ENCODE measurements at regions not wholly inside any gene's neighbourhood (a gene's known extent, or its start where the extent isn't known, plus 50 kb on each side); places are given as distances from the start of the nearest gene placed in this dataset.

- Histone ChIP-seq H3K9me3 (no peaks in the 10 kb centered on the region), H3K27me3 (no peaks in the 10 kb centered on the region), H3K4me3 (no peak overlapping the region), H3K36me3 (no peaks in the 10 kb centered on the region)
- no peak for DNase-seq
Observed at GRCh38 chr6:165960695-165961094, 207.0 kb downstream of the TBXT start.

- Histone ChIP-seq H3K4me3 (no peak overlapping the region), H3K36me3 (no peaks in the 10 kb centered on the region), H3K27me3 (no peaks in the 10 kb centered on the region), H3K9me3 (no peaks in the 10 kb centered on the region)
- DNase-seq: no peak
Observed at GRCh38 chr6:165959627-165960026, 208.0 kb downstream of the TBXT start.

DNA sequence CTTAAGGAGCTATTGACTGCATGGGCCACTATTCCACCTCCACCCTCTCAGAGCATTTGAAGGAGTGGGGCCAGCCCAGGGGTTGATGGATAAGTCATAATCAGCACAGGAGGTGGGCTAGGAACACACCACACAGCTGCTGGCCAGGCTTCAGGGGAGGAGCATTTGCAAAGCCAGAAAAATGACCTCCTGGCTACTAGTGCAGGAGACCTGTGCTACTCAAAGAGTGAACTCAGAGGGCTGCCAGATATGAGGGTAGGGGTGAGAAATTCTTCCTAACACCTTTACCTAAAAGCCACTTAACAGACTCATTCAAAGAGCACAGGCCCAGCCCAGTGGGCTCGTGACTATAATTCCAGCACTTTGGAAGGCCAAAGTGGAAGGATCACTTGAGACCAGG lies 210.8 kb downstream of the TBXT start:
- H3K27me3 ChIP-seq: no peaks in the 10 kb centered on the region
- no peak overlapping the region for H3K4me3 ChIP-seq
- no peaks in the 10 kb centered on the region for H3K36me3 ChIP-seq
- DNase-seq: no peak
- H3K9me3 ChIP-seq: no peaks in the 10 kb centered on the region

DNA sequence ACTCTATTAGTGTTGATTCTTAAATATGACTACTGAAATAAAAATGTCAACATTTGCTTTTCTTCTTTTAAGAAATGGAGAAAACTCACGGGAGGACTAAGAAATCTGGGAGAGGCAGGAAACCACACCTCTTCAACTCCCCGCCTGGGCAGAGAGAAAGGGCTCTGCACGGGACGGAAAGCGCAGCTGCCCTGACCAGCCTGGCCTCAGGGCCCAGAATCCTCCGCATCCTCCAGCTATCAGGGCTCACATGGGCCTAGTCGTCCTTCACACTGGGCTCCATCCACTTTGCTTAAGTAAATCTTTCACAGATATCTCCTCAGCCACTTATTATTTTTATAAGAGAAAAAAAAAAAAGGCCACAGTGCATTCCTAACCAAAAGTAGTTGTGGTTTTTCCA lies 215.1 kb downstream of the TBXT start:
- H3K36me3 ChIP-seq: no peaks in the 10 kb centered on the region
- H3K4me3 ChIP-seq: no peak overlapping the region
- no peaks in the 10 kb centered on the region for H3K9me3 ChIP-seq
- no peaks in the 10 kb centered on the region for H3K27me3 ChIP-seq
- no peak for DNase-seq

GRCh38 chr6:165950316-165950715 lies 217.3 kb downstream of the TBXT start:
- Histone ChIP-seq H3K27me3 (no peaks in the 10 kb centered on the region), H3K36me3 (no peaks in the 10 kb centered on the region), H3K4me3 (no peak overlapping the region), H3K9me3 (no peaks in the 10 kb centered on the region)
- DNase-seq: no peak

GRCh38 chr6:165949324-165949723 lies 218.3 kb downstream of the TBXT start:
- no peak for DNase-seq
- H3K4me3 ChIP-seq: no peak overlapping the region
- H3K9me3 ChIP-seq: no peaks in the 10 kb centered on the region
- no peaks in the 10 kb centered on the region for H3K36me3 ChIP-seq
- H3K27me3 ChIP-seq: no peaks in the 10 kb centered on the region

GRCh38 chr6:165944002-165944466 lies 223.6 kb downstream of the TBXT start:
- no peak for DNase-seq
- Histone ChIP-seq H3K27me3 (no peaks in the 10 kb centered on the region), H3K4me3 (no peak overlapping the region), H3K36me3 (no peaks in the 10 kb centered on the region), H3K9me3 (no peaks in the 10 kb centered on the region)

- no peaks in the 10 kb centered on the region for H3K27me3 ChIP-seq
- no peak overlapping the region for H3K4me3 ChIP-seq
- DNase-seq: no peak
- no peaks in the 10 kb centered on the region for H3K36me3 ChIP-seq
- H3K9me3 ChIP-seq: no peaks in the 10 kb centered on the region
Observed at GRCh38 chr6:165941786-165942185, 225.9 kb downstream of the TBXT start.

GRCh38 chr6:165941249-165941775 lies 226.3 kb downstream of the TBXT start:
- H3K9me3 ChIP-seq: no peaks in the 10 kb centered on the region
- H3K4me3 ChIP-seq: no peak overlapping the region
- no peaks in the 10 kb centered on the region for H3K36me3 ChIP-seq
- no peak for DNase-seq
- H3K27me3 ChIP-seq: no peaks in the 10 kb centered on the region

DNA sequence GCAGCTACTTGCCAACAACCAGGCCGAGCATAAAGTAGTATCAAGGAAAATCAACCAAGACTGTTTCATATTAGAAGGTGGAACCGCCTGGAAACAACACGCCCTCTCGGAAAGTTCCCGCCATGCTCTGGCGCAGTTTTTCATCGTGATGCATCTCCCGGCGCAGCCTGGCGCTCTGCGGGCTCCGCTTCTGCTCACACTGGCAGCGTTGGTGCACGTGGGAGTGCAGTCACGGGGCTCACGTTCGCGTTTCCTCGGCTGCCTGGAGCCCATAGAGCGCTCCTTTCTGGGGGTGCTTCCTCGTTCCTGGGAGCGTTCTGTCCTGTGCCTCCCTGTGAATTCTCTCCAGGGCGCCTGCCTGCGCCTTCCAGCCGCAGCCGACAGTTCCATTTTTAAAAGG lies 227.3 kb downstream of the TBXT start:
- H3K36me3 ChIP-seq: no peaks in the 10 kb centered on the region
- H3K27me3 ChIP-seq: no peaks in the 10 kb centered on the region
- H3K4me3 ChIP-seq: no peak overlapping the region
- no peaks in the 10 kb centered on the region for H3K9me3 ChIP-seq
- no peak for DNase-seq

GRCh38 chr6:165939601-165940290 lies 227.9 kb downstream of the TBXT start:
- Histone ChIP-seq H3K36me3 (no peaks in the 10 kb centered on the region), H3K27me3 (no peaks in the 10 kb centered on the region), H3K4me3 (no peak overlapping the region), H3K9me3 (no peaks in the 10 kb centered on the region)
- DNase-seq: no peak

- Histone ChIP-seq H3K9me3 (no peaks in the 10 kb centered on the region), H3K4me3 (no peak overlapping the region), H3K27me3 (no peaks in the 10 kb centered on the region), H3K36me3 (no peaks in the 10 kb centered on the region)
- no peak for DNase-seq
Observed at GRCh38 chr6:165939047-165939446, 228.6 kb downstream of the TBXT start.

DNA sequence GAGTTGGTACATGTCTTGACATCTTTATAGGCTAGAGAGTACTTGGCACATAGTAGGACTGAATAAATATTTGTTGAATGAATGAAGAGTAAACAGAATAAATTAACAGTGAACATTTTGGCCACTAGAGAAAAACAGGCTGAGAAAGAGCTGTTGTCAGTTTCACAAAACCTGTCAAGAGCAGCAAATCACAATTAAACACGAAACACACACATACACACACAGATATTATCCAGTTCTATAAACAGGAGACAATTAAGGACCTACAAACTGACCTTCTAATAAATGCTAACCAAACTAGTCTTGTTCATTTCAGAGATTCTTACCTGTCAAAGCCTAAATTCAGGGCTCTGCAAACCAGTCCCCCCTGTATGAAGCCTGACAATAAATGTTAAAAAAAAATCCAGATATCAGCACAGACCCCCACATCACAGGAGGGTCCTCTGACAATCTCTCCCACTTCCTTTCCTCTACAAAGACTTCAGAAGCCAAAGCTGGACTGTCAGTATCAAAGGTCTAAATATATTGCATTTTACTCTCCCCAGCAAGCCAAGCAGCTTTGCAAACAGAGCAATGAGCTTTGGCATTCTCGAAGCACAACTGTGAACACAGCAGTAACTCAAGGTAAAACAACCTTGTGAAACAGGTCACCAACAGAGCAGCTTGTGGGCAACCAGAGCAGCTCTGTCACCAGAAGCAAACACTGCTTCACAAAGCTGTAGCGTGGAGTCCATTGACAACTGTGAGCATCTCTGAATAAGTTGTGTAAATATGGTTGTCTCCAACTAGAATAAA lies 229.9 kb downstream of the TBXT start:
- no peaks in the 10 kb centered on the region for H3K27me3 ChIP-seq

GRCh38 chr6:165936660-165937059 lies 231.0 kb downstream of the TBXT start:
- DNase-seq: no peak
- no peaks in the 10 kb centered on the region for H3K27me3 ChIP-seq
- H3K9me3 ChIP-seq: no peaks in the 10 kb centered on the region
- no peak overlapping the region for H3K4me3 ChIP-seq
- H3K36me3 ChIP-seq: no peaks in the 10 kb centered on the region

More for the DNA sequence above, 229.9 kb downstream of the TBXT start:
- H3K36me3 ChIP-seq: no peaks in the 10 kb centered on the region
- no peak overlapping the region for H3K4me3 ChIP-seq
- no peaks in the 10 kb centered on the region for H3K9me3 ChIP-seq
- no peak for DNase-seq

GRCh38 chr6:165936096-165936495 lies 231.6 kb downstream of the TBXT start:
- no peak overlapping the region for H3K4me3 ChIP-seq
- DNase-seq: no peak
- no peaks in the 10 kb centered on the region for H3K36me3 ChIP-seq
- H3K27me3 ChIP-seq: no peaks in the 10 kb centered on the region
- H3K9me3 ChIP-seq: no peaks in the 10 kb centered on the region

DNA sequence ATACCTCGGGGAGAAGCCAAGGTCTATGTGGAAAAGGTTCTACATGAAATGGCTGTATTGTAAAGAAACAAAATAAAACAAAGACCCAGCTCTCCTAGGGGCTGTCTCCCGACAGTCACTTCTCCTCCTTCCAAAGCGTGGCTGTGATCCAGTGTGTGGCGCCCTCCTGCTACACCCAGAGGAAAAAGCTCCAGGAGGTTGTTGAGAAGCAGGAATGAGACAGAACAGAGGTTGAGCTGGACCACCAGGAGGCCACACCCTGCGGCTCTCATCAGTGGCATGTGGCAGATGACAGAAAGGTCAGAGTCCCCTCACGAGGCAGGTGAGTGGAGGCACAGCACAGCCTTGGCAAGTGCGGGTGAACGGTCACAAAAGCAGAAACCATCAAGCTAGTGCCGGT lies 236.0 kb downstream of the TBXT start:
- H3K36me3 ChIP-seq: no peaks in the 10 kb centered on the region
- no peak overlapping the region for H3K4me3 ChIP-seq
- no peaks in the 10 kb centered on the region for H3K27me3 ChIP-seq
- DNase-seq: no peak
- H3K9me3 ChIP-seq: peaks cover under 1% of the 10 kb centered on the region; the same call in 1 of the 2 replicates

DNA sequence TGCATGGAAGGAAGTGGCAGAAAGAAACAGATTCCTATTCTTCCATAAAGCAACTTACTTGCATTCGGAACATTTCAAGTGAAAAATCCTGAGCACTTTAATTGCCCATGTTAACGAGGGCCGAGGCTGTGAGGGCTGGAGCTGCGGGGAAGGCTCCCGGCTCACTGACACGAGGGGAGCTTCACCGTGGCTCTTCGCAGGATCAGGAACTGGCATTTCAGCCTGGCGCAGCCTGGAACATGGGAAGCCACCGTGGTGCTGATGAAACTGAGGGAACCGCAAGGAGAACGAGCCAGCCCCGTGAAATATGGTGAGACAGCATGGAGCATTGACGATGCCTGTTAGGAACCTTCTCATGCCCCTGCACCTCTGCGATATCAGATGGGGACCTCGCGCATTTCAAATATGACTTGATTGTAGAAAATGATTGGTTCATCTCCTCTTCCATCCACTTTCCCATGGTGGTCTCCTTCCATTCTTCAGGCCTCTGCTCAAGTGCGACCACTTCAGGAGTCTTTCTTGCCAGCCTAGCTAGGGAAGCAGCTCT lies 236.9 kb downstream of the TBXT start:
- DNase-seq: no peak
- H3K9me3 ChIP-seq: peaks cover 4% of the 10 kb centered on the region; the same call in 1 of the 2 replicates

More for the DNA sequence above, 236.9 kb downstream of the TBXT start:
- no peak overlapping the region for H3K4me3 ChIP-seq
- no peaks in the 10 kb centered on the region for H3K36me3 ChIP-seq
- no peaks in the 10 kb centered on the region for H3K27me3 ChIP-seq
